Activated naive CD4-positive, alpha-beta T cell treated with anti-CD3 and anti-CD28 coated beads for 36 hours (primary cell): ENCODE measurements at regions not wholly inside any gene's neighbourhood (a gene's known extent, or its start where the extent isn't known, plus 50 kb on each side); places are given as distances from the start of the nearest gene placed in this dataset.

Experiments
- CTCF ChIA-PET: fragments of 350-600 bp; sonication (Branson Sonifier 250); formaldehyde crosslinking; loops from one replicate; lab custom pipeline; 2021; ENCODE audit warnings: antibody characterized with exemption; lab: Charles Lee
- DNase-seq: peaks from one replicate; pipeline ENCODE4 v3.0.0-alpha.2; 2020
- H3K27ac Mint-ChIP-seq: one replicate; pipeline ENCODE4 v1.8.0; 2021; ENCODE audit warnings: mild to moderate bottlenecking, mixed read lengths
- H3K27me3 Mint-ChIP-seq: one replicate; pipeline ENCODE4 v1.8.0; 2021; ENCODE audit warnings: low read depth, mixed read lengths
- H3K36me3 Mint-ChIP-seq: one replicate; pipeline ENCODE4 v1.8.0; 2021; ENCODE audit warnings: low read depth, mixed read lengths
- H3K4me1 Mint-ChIP-seq: one replicate; pipeline ENCODE4 v1.8.0; 2021; ENCODE audit warnings: low read depth, mixed read lengths
- H3K4me3 Mint-ChIP-seq: one replicate; pipeline ENCODE4 v1.8.0; 2021; ENCODE audit warnings: mild to moderate bottlenecking, moderate library complexity, mixed read lengths
- H3K9me3 Mint-ChIP-seq: one replicate; pipeline ENCODE4 v1.8.0; 2021; ENCODE audit warnings: mixed read lengths
- intact Hi-C: fragments of 100-400 bp; cut with micrococcal nuclease; formaldehyde crosslinking; loops from one replicate; pipeline ENCODE4 v1.15.1; 2023

DNA sequence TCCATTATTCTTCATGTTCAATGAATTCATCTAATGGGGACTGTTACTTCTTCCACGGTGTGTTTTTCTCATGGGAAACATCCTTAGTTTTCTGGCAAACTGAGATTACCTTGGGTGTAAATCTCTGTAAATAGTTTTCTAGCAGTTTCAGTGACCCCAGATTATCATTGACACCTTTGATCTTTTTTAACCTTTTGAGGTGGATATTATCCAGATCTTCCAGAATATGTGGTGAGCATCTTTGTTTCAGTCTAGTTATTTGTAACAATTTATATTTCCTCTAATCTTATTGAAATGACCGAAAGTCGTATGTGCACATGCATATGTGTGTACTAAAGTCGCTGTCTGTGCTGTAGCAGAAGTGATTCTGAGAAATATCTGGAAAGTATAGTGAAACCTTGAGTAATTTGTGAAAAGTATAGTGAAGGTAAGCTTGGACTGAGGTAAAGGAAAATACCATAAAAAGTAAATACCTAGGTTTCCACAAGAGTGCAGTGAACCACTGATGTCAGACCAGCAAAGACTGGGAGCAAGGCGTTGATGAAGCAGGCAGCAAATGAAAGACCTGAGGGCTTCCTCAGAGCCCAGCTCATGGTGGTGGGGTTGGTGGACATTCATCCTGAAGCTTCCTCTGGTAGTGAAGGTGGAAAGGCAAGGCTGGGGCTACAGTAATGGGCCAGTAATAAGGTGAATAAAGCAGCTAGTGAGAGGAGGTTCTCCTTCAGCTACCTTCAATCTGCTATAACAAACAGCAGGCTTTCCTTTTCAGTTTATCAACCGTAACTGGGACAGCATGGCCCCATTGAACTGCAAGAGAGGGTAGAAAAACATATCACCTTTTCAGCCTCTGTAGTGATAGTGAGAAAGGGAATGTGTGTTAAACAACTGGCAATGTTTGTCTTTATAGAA, 480.2 kb upstream of the FBXO33 start:
- Mint-ChIP-seq H3K4me1 (peaks cover 5% of the 10 kb centered on the region), H3K27ac (no peak overlapping the region), H3K4me3 (no peak overlapping the region), H3K9me3 (no peaks in the 10 kb centered on the region), H3K27me3 (peaks cover 1% of the 10 kb centered on the region), H3K36me3 (no peaks in the 10 kb centered on the region)
- CTCF ChIA-PET = no interaction called here
- DNase-seq = no peak
- intact Hi-C loops = no loop called here

DNA sequence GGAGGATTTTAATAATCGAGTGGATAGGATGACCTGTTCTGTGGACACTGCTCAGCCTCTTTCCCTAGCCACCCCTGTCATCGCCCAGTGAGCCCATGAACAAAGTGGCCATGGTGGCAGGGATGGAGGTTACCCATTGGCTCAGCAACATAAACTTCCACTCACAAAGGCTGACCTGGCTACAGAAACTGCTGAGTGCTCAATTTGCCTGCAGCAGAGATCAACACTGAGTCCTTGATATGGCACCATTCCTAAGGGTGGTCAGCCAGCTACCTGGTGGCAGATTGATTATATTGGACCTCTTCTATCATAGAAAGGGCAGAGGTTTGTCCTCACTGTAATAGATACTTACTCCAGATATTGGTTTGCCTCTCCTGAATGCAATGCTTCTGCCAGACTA, 465.4 kb upstream of the FBXO33 start:
- Mint-ChIP-seq H3K27me3 (no peaks in the 10 kb centered on the region), H3K4me1 (no peaks in the 10 kb centered on the region), H3K9me3 (peaks cover 9% of the 10 kb centered on the region), H3K27ac (no peak overlapping the region), H3K4me3 (no peak overlapping the region), H3K36me3 (no peaks in the 10 kb centered on the region)
- intact Hi-C loops = no loop called here
- DNase-seq = no peak
- CTCF ChIA-PET = no interaction called here

DNA sequence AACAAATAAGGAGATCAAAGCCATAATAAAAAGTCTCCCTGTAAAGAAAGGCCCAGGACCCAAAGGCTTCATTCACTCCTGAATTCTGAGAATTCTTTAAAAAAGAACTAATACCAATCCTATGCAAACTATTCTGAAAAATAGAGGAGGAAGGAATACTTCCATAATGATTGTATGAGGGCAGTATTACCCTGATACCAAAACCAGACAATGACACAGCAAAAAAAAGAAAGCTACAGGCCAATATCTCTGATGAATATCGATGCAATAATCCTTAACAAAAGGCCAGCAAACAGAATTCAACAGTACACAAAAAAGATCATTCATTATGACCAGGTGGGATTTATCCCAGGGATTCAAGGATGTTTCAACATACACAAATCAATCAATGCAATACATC, 457.8 kb upstream of the FBXO33 start:
- intact Hi-C loops = no loop called here
- CTCF ChIA-PET = no interaction called here

DNA sequence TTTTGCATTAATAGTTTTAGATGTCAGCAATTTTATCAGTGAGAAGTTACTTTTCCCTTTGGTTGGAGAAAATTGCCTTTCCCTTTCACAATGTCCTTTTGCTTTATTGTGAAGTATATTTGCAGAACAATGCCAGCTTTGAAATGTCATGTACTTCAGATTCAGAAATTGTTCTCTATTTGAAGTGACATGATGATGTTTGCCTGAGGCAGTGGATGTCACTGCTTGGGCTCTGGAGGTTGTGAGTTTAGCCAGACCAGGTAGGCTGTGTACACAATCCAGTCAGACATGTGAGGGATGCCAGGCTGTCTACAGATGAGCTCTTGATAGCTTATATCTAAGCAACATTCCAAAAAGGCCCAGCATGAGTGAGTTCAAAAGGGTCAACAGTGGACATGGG, 451.9 kb upstream of the FBXO33 start:
- CTCF ChIA-PET = interaction anchor here (1.3 kb wide), 1 partner anchor 21 kb away, joined by 3 read pairs; no protein-coding TSS in a partner anchor
- H3K4me1 Mint-ChIP-seq = no peaks in the 10 kb centered on the region
- no peaks in the 10 kb centered on the region for H3K36me3 Mint-ChIP-seq
- no peak overlapping the region for H3K27ac Mint-ChIP-seq
- intact Hi-C loops = no loop called here
- no peak overlapping the region for H3K4me3 Mint-ChIP-seq
- no peak for DNase-seq
- H3K9me3 Mint-ChIP-seq = peaks cover 10% of the 10 kb centered on the region
- H3K27me3 Mint-ChIP-seq = no peaks in the 10 kb centered on the region

More for the DNA sequence above, 457.8 kb upstream of the FBXO33 start:
- H3K27ac Mint-ChIP-seq = no peak overlapping the region
- peaks cover 19% of the 10 kb centered on the region for H3K9me3 Mint-ChIP-seq
- no peak for DNase-seq
- no peak overlapping the region for H3K4me3 Mint-ChIP-seq
- no peaks in the 10 kb centered on the region for H3K27me3 Mint-ChIP-seq
- H3K4me1 Mint-ChIP-seq = no peaks in the 10 kb centered on the region
- H3K36me3 Mint-ChIP-seq = no peaks in the 10 kb centered on the region

DNA sequence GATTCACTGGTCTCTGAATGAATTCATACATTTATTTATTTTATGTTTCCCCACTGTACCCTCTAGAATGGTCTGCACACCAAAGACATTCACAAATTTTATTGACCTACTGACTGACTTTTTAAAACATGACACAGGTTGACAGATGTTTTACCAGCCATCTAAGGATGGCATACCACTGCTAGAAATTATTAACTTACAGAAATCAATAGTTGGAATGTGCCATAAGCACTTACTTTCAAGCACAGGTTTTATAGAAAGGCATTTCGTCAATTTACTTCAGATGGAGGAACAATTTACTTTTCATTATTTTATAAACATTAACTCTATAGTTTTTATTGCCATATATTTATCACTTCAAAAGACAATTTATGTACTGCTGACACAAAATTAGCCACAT, 448.7 kb upstream of the FBXO33 start:
- intact Hi-C loops = no loop called here

DNA sequence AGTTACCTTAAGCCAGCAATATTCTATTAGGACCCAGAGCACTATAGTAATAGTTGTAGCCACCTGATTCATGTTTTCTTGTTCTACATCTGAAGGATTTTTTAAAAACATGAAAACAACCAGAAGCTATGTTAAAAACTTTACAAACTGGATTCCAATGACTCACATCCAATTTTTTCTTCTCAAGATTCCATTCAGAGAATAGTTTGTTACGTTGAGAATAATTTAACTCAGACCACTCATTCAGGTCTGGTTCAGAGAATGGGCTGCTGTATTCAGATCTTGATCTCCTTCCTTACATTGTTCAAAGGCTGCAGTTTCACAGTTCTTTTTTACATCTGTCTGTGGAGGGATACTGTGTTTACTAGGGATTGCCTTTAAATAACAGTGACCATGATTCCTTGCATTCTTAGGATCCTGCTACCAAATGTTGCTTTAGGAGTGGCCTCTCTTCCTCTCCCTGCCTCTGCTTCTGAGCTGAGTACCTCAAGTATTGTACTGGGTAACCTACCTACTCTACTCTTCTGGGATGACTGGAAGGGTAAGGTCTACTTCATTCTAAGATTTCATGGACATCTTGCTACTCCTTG, 448.0 kb upstream of the FBXO33 start:
- CTCF ChIA-PET = no interaction called here
- intact Hi-C loops = no loop called here
- Mint-ChIP-seq H3K27ac (no peak overlapping the region), H3K36me3 (no peaks in the 10 kb centered on the region), H3K9me3 (no peaks in the 10 kb centered on the region), H3K27me3 (no peaks in the 10 kb centered on the region), H3K4me1 (peaks cover 1% of the 10 kb centered on the region), H3K4me3 (no peak overlapping the region)
- no peak for DNase-seq

More for the DNA sequence above, 448.7 kb upstream of the FBXO33 start:
- Mint-ChIP-seq H3K27me3 (no peaks in the 10 kb centered on the region), H3K27ac (no peak overlapping the region), H3K36me3 (no peaks in the 10 kb centered on the region), H3K4me3 (no peak overlapping the region), H3K4me1 (no peaks in the 10 kb centered on the region), H3K9me3 (no peaks in the 10 kb centered on the region)
- CTCF ChIA-PET = no interaction called here
- DNase-seq = no peak

DNA sequence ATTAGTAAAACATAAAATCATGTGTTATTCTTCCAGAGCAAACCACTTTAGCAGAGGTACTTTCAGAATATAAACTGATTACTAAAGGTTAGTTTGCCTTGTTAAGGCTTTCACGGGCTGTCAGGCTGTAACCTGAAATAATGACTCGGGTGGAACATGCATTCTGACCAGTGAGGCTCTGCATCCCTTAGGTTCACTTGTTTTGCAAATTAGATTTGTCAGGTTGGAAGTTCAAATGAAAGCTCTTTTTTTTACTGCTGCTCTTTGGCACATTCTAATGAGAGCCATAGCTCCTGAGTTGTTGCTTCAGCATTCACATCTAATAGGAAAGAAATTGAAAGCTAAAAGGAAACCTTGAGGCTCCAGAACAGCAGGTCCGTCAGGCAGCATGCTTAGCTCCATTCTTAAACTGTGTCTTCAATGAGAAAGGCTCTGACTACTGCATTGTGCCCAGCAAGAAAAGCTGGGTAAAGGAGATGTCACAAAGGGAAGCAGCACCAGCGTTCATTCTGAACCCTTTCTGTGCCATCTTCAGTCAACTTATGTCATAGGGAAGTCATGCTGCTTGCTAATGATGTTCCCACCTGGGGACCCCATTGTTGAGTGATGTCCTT, 445.5 kb upstream of the FBXO33 start:
- no peak for DNase-seq
- Mint-ChIP-seq H3K27me3 (no peaks in the 10 kb centered on the region), H3K9me3 (no peaks in the 10 kb centered on the region), H3K4me1 (peaks cover 2% of the 10 kb centered on the region), H3K4me3 (no peak overlapping the region), H3K27ac (no peak overlapping the region), H3K36me3 (no peaks in the 10 kb centered on the region)
- CTCF ChIA-PET = no interaction called here
- intact Hi-C loops = no loop called here

DNA sequence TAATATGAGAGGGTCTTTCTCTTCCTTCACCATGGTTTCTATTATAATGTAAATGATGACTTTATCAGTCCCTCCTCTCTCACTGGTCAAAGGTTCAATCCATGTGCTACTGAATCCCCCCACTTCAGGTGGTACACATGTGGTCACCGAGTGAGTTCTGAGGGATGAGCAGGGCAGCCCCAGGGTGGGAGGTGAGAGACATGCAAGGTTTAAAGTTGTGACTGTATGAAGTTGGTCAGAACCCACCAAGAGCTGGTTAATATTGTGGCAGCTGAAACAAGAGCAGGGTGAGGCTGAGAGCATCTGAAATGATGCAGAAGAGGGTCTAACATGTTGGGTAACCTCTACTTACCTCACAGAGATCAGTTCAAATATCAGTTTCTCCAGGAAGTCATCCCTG, 444.7 kb upstream of the FBXO33 start:
- no peak overlapping the region for H3K4me3 Mint-ChIP-seq
- no peak for DNase-seq
- intact Hi-C loops = no loop called here
- H3K36me3 Mint-ChIP-seq = no peaks in the 10 kb centered on the region
- H3K9me3 Mint-ChIP-seq = no peaks in the 10 kb centered on the region
- no peaks in the 10 kb centered on the region for H3K27me3 Mint-ChIP-seq
- H3K4me1 Mint-ChIP-seq = peaks cover 2% of the 10 kb centered on the region
- CTCF ChIA-PET = no interaction called here
- H3K27ac Mint-ChIP-seq = no peak overlapping the region

DNA sequence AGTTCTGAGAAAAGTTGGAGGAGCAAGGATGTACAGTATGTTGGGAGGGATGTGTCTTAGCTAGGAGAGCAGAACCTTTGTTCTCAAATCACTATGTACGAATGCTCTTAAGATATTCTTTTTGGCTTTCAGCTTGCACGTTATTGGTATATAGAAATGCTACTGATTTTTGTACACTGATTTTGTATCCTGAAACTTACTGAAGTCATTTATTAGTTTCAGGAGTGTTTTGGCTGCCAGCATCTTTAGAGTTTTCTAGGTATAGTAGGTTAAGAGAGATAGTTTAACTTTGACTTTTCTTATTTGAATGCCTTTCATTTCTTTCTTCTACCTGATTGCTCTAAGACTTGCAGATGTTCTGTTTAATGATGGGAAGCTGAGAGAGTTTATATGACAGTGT, 442.8 kb upstream of the FBXO33 start:
- intact Hi-C loops = no loop called here
- CTCF ChIA-PET = no interaction called here
- no peak overlapping the region for H3K4me3 Mint-ChIP-seq
- peaks cover 2% of the 10 kb centered on the region for H3K4me1 Mint-ChIP-seq
- H3K9me3 Mint-ChIP-seq = no peaks in the 10 kb centered on the region
- no peak for DNase-seq
- H3K27ac Mint-ChIP-seq = no peak overlapping the region
- no peaks in the 10 kb centered on the region for H3K27me3 Mint-ChIP-seq
- no peaks in the 10 kb centered on the region for H3K36me3 Mint-ChIP-seq

DNA sequence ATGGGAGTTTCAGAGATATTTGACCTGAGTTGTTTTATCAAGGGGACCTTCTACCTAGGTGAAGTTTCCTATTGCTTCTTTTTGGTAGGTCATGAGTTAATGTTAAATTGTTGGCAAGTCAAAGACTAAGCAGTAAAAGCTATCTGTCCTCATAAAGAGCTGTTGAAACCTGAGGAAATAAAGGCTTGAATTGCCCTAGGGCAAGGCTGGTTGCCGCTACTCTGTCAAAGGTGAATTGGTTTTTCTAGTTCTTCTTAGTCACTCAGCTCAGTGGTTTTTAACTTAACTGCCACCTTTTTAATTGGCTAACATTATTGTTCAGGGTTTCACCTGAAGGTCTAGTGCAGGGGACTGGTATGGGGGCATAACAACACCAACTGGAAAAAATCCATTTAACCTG, 441.6 kb upstream of the FBXO33 start:
- Mint-ChIP-seq H3K4me3 (no peak overlapping the region), H3K27me3 (no peaks in the 10 kb centered on the region), H3K4me1 (peaks cover 2% of the 10 kb centered on the region), H3K36me3 (no peaks in the 10 kb centered on the region), H3K27ac (no peak overlapping the region), H3K9me3 (no peaks in the 10 kb centered on the region)
- intact Hi-C loops = no loop called here
- DNase-seq = no peak
- CTCF ChIA-PET = no interaction called here

DNA sequence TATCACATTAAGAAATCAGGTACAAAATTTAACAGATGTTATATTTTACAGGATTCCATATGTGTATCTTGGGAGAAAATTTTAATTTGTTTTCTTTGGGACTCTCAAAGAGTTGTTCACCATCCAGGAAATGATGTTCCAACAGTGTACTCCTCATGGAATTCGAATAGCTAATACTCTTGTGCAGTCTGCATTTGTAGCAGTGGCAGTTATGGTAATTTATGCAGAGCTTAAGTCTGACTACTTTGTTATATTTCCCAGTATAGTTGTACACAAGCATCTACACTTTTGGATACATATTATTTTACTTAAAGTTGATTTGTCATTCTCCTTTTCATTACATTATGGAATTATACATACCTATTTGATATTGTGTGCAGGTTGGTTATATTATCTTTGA, 436.7 kb upstream of the FBXO33 start:
- H3K4me1 Mint-ChIP-seq = no peaks in the 10 kb centered on the region
- no peak overlapping the region for H3K27ac Mint-ChIP-seq
- H3K9me3 Mint-ChIP-seq = no peaks in the 10 kb centered on the region
- no peak overlapping the region for H3K4me3 Mint-ChIP-seq
- no peaks in the 10 kb centered on the region for H3K27me3 Mint-ChIP-seq
- intact Hi-C loops = no loop called here
- no peaks in the 10 kb centered on the region for H3K36me3 Mint-ChIP-seq
- DNase-seq = no peak
- CTCF ChIA-PET = no interaction called here

DNA sequence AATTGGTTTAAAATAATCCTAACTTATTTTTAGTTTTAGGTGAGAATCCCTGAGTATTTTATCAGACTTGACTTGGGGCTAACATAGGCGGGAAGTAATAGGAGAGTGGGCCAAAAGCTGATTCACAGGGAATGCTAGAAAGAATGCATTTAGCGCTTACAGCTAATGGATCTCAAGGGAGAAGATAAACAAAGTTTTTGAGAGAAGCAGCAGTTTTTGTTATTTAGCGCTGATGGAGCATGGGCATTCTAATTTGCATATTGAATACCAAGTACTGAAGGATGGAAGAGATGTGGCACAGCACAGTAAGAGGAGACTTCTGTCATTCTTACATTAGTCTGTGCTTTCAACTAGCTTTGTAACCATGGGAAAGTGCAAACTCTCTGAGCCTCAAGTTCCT, 436.0 kb upstream of the FBXO33 start:
- no peak for DNase-seq
- no peaks in the 10 kb centered on the region for H3K9me3 Mint-ChIP-seq
- no peaks in the 10 kb centered on the region for H3K27me3 Mint-ChIP-seq
- CTCF ChIA-PET = no interaction called here
- H3K27ac Mint-ChIP-seq = no peak overlapping the region
- H3K4me3 Mint-ChIP-seq = no peak overlapping the region
- intact Hi-C loops = no loop called here
- H3K4me1 Mint-ChIP-seq = no peaks in the 10 kb centered on the region
- no peaks in the 10 kb centered on the region for H3K36me3 Mint-ChIP-seq

DNA sequence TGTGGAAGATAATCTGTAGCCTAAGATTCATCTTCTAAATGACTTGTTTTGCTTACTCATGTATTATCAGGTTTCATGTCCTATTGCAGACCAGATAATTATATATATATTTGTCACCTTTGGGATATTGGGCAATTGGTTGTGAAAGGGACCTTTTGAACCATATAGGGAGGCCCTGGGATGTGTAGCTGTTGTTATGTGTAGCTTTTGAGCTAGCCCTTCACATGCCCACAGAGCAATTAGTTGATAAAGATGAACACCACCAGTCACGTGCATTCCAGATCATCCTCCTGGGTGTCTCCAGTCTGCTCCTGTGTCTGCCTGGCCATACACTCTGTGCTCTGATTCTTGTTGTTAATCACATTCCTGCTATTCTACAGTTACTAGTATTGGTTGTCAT, 431.2 kb upstream of the FBXO33 start:
- intact Hi-C loops = no loop called here
- DNase-seq = no peak
- Mint-ChIP-seq H3K27ac (no peak overlapping the region), H3K27me3 (no peaks in the 10 kb centered on the region), H3K36me3 (no peaks in the 10 kb centered on the region), H3K4me1 (no peaks in the 10 kb centered on the region), H3K9me3 (no peaks in the 10 kb centered on the region), H3K4me3 (no peak overlapping the region)
- CTCF ChIA-PET = no interaction called here
